ENCODE measurements at regions not wholly inside any gene's neighbourhood (a gene's known extent, or its start where the extent isn't known, plus 50 kb on each side); places are given as distances from the start of the nearest gene placed in this dataset.

DNA sequence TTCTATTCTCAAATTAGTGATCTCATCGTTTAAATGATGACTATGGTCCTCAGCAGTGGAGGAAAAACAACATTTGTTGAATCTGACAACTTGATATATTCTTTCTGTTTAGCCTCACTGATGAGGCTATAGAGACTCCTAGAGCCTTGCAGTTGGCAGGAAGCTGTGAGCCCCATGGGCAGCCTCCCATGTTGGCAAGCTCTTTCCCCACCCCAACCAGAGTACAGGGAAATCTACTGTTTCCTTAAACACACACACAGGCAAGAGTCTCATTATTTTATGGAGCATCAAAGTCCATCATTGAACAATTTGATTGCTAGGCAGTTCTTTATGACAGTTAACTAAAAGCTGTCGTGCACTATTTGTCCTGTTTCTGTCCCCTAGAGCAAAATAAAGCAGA lies 498.2 kb upstream of the CITED2 start:
- TF ChIP-seq EP300 (IDR thresholded peaks at IDR 0.05), result no peak
- TF ChIP-seq, protein P1, sequence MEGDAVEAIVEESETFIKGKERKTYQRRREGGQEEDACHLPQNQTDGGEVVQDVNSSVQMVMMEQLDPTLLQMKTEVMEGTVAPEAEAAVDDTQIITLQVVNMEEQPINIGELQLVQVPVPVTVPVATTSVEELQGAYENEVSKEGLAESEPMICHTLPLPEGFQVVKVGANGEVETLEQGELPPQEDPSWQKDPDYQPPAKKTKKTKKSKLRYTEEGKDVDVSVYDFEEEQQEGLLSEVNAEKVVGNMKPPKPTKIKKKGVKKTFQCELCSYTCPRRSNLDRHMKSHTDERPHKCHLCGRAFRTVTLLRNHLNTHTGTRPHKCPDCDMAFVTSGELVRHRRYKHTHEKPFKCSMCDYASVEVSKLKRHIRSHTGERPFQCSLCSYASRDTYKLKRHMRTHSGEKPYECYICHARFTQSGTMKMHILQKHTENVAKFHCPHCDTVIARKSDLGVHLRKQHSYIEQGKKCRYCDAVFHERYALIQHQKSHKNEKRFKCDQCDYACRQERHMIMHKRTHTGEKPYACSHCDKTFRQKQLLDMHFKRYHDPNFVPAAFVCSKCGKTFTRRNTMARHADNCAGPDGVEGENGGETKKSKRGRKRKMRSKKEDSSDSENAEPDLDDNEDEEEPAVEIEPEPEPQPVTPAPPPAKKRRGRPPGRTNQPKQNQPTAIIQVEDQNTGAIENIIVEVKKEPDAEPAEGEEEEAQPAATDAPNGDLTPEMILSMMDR (IDR thresholded peaks at IDR 0.05), result no peak
- no peak for TF ChIP-seq POLR2A (IDR thresholded peaks at IDR 0.05)
